HG02763 (cell line): ENCODE measurements at regions not wholly inside any gene's neighbourhood (a gene's known extent, or its start where the extent isn't known, plus 50 kb on each side); places are given as distances from the start of the nearest gene placed in this dataset.
"Not testable (repeated sequence)": the region's sequence is repeated elsewhere in the genome, so short reads cannot be mapped to it uniquely, and the experiment has no call there.

ENCODE experiments used
- ATAC-seq: cut with Tn5 transposase; IDR thresholded peaks from one replicate; pipeline ENCODE4 v1.9.1; 2021; ENCODE audit warnings: mild to moderate bottlenecking, moderate library complexity; ENCODE audit not compliant: unreplicated experiment

DNA sequence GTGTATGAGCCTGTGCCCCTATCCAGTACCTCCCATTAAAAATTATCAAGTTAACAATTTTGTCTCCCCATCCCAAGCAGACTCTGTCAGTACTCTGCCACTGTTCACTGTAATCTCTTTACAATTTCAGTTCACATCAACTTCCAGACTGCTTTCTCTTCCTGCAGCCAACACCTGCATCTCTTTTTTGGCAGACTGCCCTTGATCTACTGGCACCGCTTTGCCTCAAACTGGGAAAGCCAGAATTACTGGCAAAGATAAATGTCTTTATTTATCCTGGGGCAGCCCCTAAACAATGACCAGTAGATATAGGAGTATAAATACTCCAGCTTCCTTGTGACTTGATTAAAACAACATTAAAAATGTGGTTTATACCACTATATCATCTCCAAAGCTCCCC is 494.1 kb downstream of the ZNF385D start:
- no peak for ATAC-seq

DNA sequence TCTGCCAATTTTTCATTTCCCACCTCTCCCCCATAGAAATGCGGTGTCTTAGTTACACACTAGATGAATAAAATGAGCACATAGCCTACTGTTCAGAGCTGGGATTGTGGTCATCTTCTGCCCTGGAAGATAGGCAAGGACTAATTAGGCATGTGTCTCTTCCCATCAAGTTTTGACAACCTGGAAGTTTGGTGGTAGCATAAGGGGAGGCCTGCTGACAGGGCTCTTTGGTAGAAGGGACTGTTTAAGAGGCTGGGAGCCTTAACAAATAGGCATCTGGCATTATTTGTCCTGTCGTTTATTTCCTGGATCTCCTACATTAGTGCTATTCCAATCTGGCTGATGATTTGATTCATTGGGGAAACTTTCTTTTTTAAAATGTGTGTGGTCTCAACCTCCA is 512.3 kb downstream of the ZNF385D start:
- ATAC-seq, result no peak

DNA sequence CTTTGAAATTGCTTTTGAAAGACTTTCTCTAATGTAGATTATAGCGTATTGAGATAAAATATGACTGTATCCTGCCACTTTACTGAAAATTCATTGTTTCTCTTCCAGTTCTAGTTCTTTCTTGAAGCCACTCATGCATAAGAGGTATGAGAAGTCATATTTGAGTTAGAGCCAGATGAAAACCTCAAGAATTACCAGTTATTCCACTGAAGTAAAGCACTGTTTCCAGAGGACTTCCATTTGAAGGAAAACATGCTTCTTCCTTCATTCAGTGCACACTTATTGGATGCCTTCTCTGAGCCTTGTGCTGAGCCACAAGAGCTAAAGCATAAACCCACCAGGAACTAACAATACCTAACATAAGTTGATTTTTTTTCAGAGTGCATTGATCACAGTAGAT is 513.4 kb downstream of the ZNF385D start:
- no peak for ATAC-seq

DNA sequence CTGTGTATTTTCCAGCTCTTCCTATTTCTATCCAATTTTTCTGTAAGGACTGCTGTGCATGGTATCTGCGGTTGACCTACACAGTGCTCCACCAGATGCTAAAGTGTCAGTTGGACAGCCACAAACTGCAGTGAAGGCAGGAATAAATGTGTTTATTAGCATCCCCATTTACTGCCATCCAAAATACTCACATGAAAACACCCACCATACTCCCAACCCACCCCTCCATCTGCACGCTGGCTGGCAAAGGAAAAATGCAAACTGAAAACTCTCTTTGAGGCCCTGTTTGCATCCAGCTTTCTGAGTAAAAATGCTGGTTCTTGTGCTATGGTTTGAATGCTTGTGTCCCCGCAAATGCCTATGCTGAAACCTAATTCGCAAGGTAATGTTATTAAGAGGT is 515.5 kb downstream of the ZNF385D start:
- ATAC-seq, result no peak

- no peak for ATAC-seq
Measured at GRCh38 chr3:21234933-21235332, 516.1 kb downstream of the ZNF385D start.

- no peak for ATAC-seq
Measured at GRCh38 chr3:21229426-21230135, 521.4 kb downstream of the ZNF385D start.

DNA sequence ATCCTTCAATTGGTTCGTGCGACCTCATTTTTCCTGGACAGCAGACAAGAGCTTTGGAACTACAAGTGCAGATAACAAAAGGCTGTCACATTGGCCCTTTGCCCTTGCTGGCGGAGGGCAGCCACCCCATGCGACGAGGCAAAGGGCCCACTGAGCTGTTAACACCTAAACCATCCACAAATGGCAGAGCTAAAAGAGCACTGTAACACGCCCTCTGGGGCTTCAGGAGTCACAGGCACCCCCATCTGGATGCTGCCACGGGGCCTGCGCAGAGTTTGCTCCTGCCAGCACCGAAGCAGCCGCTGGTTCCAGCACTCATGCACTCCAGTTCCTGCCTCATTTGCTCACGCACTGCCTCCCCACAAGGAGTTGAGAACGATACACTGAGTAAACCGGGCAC is 524.9 kb downstream of the ZNF385D start:
- ATAC-seq, result no peak

- no peak for ATAC-seq
Measured at GRCh38 chr3:21220944-21221343, 530.1 kb downstream of the ZNF385D start.

GRCh38 chr3:21216598-21216997 is 534.4 kb downstream of the ZNF385D start:
- ATAC-seq, result no peak

GRCh38 chr3:21204122-21204521 is 546.9 kb downstream of the ZNF385D start:
- not testable (repeated sequence) for ATAC-seq

GRCh38 chr3:21195203-21195602 is 555.8 kb downstream of the ZNF385D start:
- no peak for ATAC-seq

- ATAC-seq, result not testable (repeated sequence)
Measured at GRCh38 chr3:21194036-21194435, 557.0 kb downstream of the ZNF385D start.

- ATAC-seq, result no peak
Measured at GRCh38 chr3:21188459-21188858, 562.6 kb downstream of the ZNF385D start.

GRCh38 chr3:21185816-21186314 is 565.1 kb downstream of the ZNF385D start:
- ATAC-seq, result no peak

GRCh38 chr3:21174461-21174860 is 576.5 kb downstream of the ZNF385D start:
- no peak for ATAC-seq

DNA sequence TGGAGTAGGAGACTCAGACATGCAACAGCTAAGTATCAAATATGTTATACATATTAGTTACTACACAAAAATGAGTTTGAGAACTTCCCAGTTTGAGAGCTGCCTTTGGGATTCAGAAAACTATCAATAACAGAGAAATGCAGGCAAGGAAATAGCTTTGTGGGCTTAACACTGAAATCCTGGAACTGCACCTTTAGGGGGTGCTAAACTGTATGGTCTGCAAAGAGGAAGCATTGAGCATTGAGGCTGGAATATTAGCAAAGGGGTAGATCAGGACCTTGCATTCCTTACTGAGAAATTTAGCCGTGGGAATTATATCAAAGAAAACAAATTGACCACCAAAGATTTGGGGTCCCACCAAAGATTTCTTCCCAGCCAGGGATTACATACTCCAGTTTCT is 580.0 kb downstream of the ZNF385D start:
- ATAC-seq, result no peak

GRCh38 chr3:21169948-21170347 is 581.1 kb downstream of the ZNF385D start:
- no peak for ATAC-seq

GRCh38 chr3:21168471-21168870 is 582.5 kb downstream of the ZNF385D start:
- no peak for ATAC-seq

DNA sequence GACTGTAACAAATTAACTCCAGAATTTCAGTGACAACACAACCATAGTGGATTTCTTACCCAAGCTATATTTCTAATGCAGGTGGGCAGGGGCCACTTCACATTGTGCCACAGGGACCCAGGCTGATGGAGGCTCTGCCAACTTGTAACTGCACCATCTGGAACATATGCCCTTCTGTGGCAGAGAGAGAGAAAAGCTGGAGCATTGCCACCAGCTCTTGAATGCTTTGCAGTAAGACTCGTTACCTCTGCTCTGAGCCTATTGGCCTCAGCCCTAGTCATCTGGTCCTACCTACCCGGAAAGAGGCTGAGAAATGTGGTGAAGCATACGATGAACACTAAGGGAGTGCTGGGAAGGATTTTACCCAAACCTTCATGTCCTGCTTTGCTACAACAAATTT is 587.1 kb downstream of the ZNF385D start:
- no peak for ATAC-seq

DNA sequence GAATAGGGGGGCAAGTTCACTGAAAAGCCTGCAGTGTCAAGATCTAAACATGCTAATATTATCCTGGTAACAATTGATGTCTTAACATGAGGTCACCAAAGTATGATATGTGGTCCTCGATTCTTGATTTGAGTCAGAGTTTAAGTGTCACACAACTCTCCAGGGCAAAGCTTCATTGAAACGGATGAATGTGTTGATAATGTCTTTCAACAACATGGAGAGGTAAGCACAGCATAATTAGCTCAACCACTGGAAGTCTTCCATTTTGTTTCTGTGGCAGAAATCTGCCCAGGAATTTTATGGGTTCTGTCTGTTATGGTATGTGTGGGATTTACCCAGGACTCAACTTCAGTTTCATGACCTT is 591.5 kb downstream of the ZNF385D start:
- no peak for ATAC-seq

DNA sequence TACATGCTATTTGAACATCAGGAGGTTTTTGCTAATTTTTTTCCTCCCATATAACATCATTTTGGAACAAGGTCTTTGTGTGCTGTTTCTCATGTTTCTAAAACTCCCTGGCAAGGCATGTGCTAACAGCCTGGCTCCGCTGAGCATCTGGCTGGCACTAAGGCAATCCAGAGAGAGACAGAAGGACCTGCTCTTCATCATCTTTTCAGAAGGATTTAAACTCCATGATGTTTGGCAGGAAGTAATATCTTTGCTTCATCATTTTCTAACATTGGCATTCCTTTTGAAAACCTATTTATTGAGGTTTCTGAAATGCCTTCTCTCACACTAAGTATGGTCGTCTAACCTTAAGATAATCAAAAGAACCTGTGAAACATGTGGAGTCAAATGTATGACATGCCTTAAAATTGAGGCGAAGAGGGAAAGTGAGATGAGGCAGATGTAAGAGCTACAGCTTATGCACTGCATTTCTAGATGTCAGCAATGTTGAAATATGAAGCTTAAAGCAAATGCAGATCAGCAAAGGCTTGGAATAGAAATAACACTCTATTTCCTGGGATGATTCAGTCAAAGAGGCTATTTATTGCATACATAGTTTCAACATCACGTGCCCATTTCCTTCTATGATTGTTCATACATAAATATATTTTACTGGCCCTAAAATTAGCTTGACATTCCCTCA is 592.0 kb downstream of the ZNF385D start:
- no peak for ATAC-seq

DNA sequence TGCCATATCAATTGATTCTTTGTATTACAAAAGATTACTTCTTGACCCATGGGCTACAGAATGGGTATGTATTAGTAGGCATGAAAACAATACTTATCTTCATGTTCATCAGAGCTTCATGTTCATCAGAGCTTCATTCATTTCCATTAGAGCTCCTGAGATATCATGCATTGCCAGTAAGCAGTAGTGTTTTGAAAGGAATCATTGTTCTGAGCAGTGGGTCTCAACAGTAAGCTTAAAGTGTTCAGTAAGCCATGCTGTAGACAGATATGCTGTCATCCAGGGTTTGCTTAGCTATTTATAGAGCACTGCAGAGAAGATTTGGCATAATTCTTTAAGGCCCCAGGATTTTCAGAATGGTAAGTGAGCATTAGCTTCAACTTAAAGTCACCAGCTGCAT is 596.1 kb downstream of the ZNF385D start:
- ATAC-seq, result no peak

- ATAC-seq, result no peak
Measured at GRCh38 chr3:21152555-21152954, 598.5 kb downstream of the ZNF385D start.
